ENCODE measurements at regions not wholly inside any gene's neighbourhood (a gene's known extent, or its start where the extent isn't known, plus 50 kb on each side); places are given as distances from the start of the nearest gene placed in this dataset.

DNA sequence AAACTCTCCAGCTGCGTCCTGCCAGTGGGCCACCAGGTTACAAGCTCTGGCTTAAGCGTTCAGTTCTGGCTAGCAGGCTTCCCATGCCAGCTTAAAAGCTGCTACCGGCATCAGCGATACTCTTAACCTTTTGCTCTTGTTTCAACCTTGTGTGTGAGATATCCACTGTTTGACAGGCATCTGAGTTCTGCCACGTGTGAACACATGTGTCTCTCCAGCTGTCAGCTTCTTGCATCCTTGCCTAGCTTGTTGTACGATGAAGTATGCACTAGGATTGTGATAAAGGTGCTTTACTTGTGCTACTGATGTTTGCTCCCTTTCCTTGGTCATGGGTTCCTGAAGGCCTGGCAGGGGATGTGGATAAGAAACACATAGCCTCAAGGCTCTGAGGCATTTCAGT, 201.6 kb downstream of the PRDM2 start:
- H3K27me3 ChIP-seq (ENCODE audit: low read depth) = 0 out of 2 replicates have a peak, but pooled peaks cover 5% of the 10 kb centered on the region
- in situ Hi-C loops (cut with MboI; ENCODE audit: low sequenced_read_pairs) = no loop called here
- no peak overlapping the region for H3K4me3 ChIP-seq
- no peaks in the 10 kb centered on the region for H3K9me3 ChIP-seq
- no peaks in the 10 kb centered on the region for H3K36me3 ChIP-seq (replicated peaks)
- DNase-seq (ENCODE audit: low spot score in 2 of 2) = no peak
- H3K4me1 ChIP-seq = no peaks in the 10 kb centered on the region

DNA sequence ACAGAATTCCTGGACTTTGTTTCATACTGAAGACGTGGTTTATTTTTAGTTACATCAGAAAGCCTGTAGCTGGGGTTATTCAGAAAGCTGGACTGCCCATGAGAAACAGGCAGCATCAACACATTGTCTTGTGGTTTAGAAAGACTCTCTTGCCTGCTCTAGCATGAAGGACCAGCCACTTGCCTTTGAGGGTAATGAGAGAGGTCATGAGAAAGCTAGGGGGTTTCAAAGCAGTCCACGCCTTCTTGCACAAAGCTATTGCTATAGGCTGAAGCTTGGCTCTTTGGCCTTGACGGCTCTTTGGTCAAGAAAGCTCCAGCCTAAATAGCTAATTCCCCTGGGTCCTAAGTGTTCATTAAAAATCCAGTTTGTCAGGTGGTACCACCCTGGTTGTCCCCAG, 208.1 kb downstream of the PRDM2 start:
- Histone ChIP-seq H3K4me1 (no peaks in the 10 kb centered on the region), H3K4me3 (no peak overlapping the region), H3K36me3 (replicated peaks) (no peaks in the 10 kb centered on the region), H3K27me3 (ENCODE audit: low read depth) (0 out of 2 replicates have a peak, but pooled peaks cover 5% of the 10 kb centered on the region), H3K9me3 (no peaks in the 10 kb centered on the region)
- DNase-seq (ENCODE audit: low spot score in 2 of 2) = no peak
- in situ Hi-C loops (cut with MboI; ENCODE audit: low sequenced_read_pairs) = no loop called here

DNA sequence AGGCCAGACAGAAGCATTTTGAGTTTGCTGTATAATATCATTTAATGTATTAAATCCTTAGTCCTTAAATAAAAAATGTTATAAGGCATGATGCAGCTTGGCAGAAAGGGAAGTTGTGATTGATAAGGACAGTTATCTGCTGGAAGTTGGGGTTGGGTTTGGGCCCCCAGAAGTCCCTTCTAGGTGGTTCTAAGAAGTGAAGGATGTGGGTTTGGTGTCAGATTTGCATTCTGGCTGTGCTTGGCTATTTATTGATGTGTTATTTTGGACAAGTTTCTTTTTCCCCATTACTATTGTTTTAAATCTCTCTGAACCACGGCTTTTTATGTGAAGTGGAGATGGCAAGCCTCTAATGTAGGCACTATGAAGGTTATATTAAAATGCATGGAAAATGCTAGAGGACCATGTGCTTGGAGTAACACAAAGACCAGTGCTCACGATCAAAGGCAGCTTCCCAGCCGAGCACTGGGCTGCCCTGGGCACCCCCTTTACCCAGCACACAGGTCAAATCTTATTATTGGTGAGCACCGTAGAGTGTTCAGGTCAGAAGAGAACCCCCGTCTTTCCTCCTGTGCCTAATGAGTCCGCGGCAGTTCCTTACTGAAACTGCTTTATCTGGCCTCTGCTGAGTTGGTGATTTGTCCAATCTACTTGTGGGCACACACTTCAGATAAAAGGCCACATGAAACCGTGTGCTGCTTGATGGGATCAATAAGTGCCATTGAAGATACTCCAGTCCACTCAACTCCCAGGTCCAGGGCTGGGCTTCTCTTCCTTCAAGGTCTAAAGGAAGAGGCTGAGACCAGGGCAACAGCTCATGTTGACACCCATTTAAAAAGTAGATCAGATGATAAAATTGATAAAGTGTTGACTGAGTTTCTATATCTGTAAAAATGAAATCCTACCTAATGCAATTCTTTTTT, 212.0 kb downstream of the PRDM2 start:
- no peaks in the 10 kb centered on the region for H3K4me1 ChIP-seq
- H3K36me3 ChIP-seq (replicated peaks) = no peaks in the 10 kb centered on the region
- no peaks in the 10 kb centered on the region for H3K27me3 ChIP-seq (ENCODE audit: low read depth)
- H3K9me3 ChIP-seq = no peaks in the 10 kb centered on the region
- DNase-seq (ENCODE audit: low spot score in 2 of 2) = no peak
- H3K4me3 ChIP-seq = no peak overlapping the region
- in situ Hi-C loops (cut with MboI; ENCODE audit: low sequenced_read_pairs) = no loop called here

DNA sequence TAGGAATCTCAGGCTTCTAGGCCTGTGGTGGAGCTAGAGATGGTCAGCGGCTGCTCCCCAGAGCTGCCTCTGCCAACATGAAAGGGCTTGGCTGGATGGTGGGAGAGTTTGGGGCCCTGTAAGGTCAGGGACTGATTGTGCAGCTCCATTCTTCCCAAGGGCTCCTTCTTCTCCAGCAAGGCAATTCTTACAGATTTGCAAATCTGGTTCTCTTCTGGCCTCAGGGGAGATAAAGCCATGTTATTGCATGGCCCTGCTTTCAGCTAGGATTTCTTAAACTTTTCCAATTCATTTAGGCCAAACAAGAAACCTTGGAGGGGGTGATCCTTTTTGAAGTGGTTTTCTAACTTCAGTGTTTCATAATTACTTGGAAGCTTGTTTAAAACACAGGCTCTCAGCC, 213.4 kb downstream of the PRDM2 start:
- Histone ChIP-seq H3K4me3 (no peak overlapping the region), H3K27me3 (ENCODE audit: low read depth) (no peaks in the 10 kb centered on the region), H3K9me3 (no peaks in the 10 kb centered on the region), H3K4me1 (no peaks in the 10 kb centered on the region), H3K36me3 (replicated peaks) (no peaks in the 10 kb centered on the region)
- DNase-seq (ENCODE audit: low spot score in 2 of 2) = no peak
- in situ Hi-C loops (cut with MboI; ENCODE audit: low sequenced_read_pairs) = no loop called here

DNA sequence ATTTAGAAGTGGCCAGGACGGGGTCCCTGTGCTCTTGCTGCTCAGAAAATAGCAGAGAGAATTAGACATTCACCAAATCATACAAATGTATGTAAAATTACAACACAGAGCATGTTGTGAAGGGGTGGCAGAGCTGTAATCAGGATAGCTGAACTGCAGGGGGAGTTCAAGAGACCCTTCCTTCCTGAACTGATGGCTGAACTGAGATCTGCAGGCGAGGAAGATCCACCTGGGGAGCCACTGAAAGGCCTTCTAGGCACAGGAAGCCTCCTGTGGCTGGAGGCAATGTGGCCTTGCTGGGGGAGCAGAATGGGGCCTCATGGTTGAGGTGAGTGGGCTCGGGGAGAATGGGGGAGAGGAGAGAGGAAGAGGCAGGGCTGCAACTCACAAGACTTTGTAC, 216.5 kb downstream of the PRDM2 start:
- Histone ChIP-seq H3K4me3 (no peak overlapping the region), H3K9me3 (no peaks in the 10 kb centered on the region), H3K27me3 (ENCODE audit: low read depth) (no peaks in the 10 kb centered on the region), H3K36me3 (replicated peaks) (no peaks in the 10 kb centered on the region), H3K4me1 (no peaks in the 10 kb centered on the region)
- in situ Hi-C loops (cut with MboI; ENCODE audit: low sequenced_read_pairs) = no loop called here
- no peak for DNase-seq (ENCODE audit: low spot score in 2 of 2)

DNA sequence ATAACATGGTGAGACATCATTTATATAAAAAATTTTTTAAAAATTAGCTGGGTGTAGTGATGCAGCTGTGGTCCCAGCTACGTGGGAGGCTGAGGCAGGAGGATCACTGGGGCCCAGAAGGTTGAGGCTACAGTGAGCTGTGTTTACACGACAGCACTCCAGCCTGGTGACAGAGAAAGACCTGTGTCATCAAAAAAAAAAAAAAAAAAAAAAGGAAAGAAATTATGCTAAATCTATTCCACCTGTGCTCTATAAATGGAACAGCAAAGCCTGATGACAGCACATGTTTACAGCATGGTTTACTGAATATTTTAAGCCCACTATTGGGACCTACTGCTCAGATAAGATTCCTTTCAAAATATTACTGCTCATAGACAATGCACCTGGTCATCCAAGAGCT, 217.6 kb downstream of the PRDM2 start:
- Histone ChIP-seq H3K4me3 (no peak overlapping the region), H3K27me3 (ENCODE audit: low read depth) (no peaks in the 10 kb centered on the region), H3K36me3 (replicated peaks) (no peaks in the 10 kb centered on the region), H3K4me1 (no peaks in the 10 kb centered on the region), H3K9me3 (no peaks in the 10 kb centered on the region)
- in situ Hi-C loops (cut with MboI; ENCODE audit: low sequenced_read_pairs) = no loop called here
- DNase-seq (ENCODE audit: low spot score in 2 of 2) = no peak

DNA sequence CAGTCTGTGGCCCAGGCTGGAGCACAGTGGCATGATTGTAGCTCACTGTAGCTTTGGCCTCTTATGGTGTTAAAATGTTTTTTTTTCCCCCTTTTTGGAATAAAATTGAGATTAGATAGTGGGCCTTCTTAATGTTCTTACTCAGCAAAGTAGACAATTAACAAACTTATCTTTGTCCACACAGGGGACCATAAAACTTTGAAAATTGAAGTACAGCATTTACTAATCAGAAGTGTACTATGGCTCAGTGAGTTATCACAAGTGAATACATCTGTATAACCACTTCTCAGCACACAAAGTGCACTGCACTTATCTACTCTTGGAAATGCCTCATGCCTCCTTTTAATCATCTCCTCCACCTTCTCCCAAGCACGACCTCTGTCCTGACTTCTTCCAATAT, 218.9 kb downstream of the PRDM2 start:
- no peak overlapping the region for H3K4me3 ChIP-seq
- no peaks in the 10 kb centered on the region for H3K9me3 ChIP-seq
- H3K27me3 ChIP-seq (ENCODE audit: low read depth) = no peaks in the 10 kb centered on the region
- H3K4me1 ChIP-seq = no peaks in the 10 kb centered on the region
- no peak for DNase-seq (ENCODE audit: low spot score in 2 of 2)
- in situ Hi-C loops (cut with MboI; ENCODE audit: low sequenced_read_pairs) = no loop called here
- H3K36me3 ChIP-seq (replicated peaks) = no peaks in the 10 kb centered on the region

- DNase-seq (ENCODE audit: low spot score in 2 of 2) = no peak
- H3K4me1 ChIP-seq = no peaks in the 10 kb centered on the region
- no peaks in the 10 kb centered on the region for H3K9me3 ChIP-seq
- no peaks in the 10 kb centered on the region for H3K36me3 ChIP-seq (replicated peaks)
- H3K27me3 ChIP-seq (ENCODE audit: low read depth) = no peaks in the 10 kb centered on the region
- in situ Hi-C loops (cut with MboI; ENCODE audit: low sequenced_read_pairs) = no loop called here
- no peak overlapping the region for H3K4me3 ChIP-seq
Observed at GRCh38 chr1:13921190-13921589, 221.2 kb downstream of the PRDM2 start.

DNA sequence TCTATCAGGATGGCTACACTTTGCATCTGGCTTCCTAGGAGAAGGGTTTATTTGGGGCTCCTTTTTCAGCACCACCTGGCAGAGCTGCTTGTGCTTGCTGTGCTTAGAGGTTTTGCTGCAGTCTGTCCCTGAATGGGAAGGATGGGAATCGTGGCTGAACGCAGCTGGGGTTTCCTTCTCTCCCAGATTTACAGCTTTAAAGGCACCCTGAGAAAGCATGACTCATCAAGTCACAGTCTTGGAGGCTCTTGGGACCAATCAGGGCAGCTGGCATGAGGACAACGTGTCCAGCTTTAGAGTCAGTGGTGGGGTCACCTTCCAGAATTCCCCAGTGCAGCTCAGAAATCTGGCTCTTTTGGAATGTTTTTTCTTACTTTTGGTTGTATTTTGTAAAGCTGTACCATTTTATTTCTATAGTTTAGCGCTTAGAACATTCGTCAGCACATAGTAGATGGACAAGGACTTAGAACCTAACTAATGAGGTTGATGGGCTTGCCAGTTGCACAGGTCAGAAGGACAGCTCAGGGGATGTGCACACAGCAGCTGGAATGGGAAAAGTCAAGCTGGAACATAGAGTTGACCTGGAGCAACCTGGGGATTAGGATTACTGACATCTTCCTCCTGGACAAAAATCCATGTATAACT, 222.6 kb downstream of the PRDM2 start:
- H3K9me3 ChIP-seq = no peaks in the 10 kb centered on the region
- no peaks in the 10 kb centered on the region for H3K36me3 ChIP-seq (replicated peaks)
- DNase-seq (ENCODE audit: low spot score in 2 of 2) = no peak
- H3K4me1 ChIP-seq = no peaks in the 10 kb centered on the region
- in situ Hi-C loops (cut with MboI; ENCODE audit: low sequenced_read_pairs) = no loop called here
- no peaks in the 10 kb centered on the region; the same call in 1 of the 2 replicates for H3K27me3 ChIP-seq (ENCODE audit: low read depth)
- no peak overlapping the region for H3K4me3 ChIP-seq

GRCh38 chr1:13926556-13926955, 226.6 kb downstream of the PRDM2 start:
- in situ Hi-C loops (cut with MboI; ENCODE audit: low sequenced_read_pairs) = no loop called here
- no peaks in the 10 kb centered on the region; the same call in 1 of the 2 replicates for H3K27me3 ChIP-seq (ENCODE audit: low read depth)
- H3K9me3 ChIP-seq = no peaks in the 10 kb centered on the region
- H3K4me1 ChIP-seq = no peaks in the 10 kb centered on the region
- H3K36me3 ChIP-seq (replicated peaks) = no peaks in the 10 kb centered on the region
- no peak overlapping the region for H3K4me3 ChIP-seq
- DNase-seq (ENCODE audit: low spot score in 2 of 2) = no peak

DNA sequence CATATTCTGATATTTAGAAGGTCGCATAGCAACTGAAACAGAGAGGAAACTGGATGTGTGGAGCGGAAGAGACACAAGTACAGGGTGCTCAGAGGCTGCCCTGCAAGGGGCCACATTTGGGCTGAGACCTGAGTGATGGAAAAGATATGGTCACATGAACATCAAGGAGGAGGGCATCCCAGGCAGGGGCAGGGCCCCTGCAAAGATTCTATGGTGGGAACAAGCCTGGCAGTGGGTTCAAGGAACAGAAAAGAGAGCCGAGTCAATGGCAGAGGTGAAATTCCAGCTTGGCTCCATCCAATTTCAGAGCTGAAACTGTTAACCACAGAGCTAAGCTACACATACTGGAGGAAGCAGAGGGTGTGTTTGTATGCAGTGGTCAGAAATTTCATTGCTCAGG, 227.7 kb downstream of the PRDM2 start:
- DNase-seq (ENCODE audit: low spot score in 2 of 2) = no peak
- H3K4me1 ChIP-seq = no peaks in the 10 kb centered on the region
- H3K36me3 ChIP-seq (replicated peaks) = no peaks in the 10 kb centered on the region
- no peaks in the 10 kb centered on the region; the same call in 1 of the 2 replicates for H3K27me3 ChIP-seq (ENCODE audit: low read depth)
- in situ Hi-C loops (cut with MboI; ENCODE audit: low sequenced_read_pairs) = no loop called here
- H3K9me3 ChIP-seq = no peaks in the 10 kb centered on the region
- no peak overlapping the region for H3K4me3 ChIP-seq

DNA sequence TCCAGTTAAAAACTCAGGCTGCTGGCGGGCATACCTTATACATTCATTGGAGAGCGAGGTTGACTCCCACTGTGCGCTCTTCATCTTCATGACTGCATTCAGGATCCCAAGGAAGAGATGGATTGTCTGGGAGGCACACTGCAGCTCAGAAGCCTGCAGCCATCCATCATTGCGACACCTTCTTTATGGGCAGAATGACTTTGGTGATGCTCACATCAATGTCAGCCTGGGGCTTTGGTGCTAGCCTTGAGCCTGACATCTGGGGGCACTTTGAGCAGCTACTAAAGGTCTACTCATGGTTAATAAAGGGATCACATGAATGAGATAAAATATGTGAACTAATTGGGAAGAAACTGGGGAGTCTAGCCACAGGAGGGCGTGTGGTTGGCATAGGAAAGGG, 229.3 kb downstream of the PRDM2 start:
- H3K27me3 ChIP-seq (ENCODE audit: low read depth) = no peaks in the 10 kb centered on the region; the same call in 1 of the 2 replicates
- no peak for DNase-seq (ENCODE audit: low spot score in 2 of 2)
- in situ Hi-C loops (cut with MboI; ENCODE audit: low sequenced_read_pairs) = no loop called here
- no peaks in the 10 kb centered on the region for H3K36me3 ChIP-seq (replicated peaks)
- H3K4me1 ChIP-seq = no peaks in the 10 kb centered on the region
- no peak overlapping the region for H3K4me3 ChIP-seq
- no peaks in the 10 kb centered on the region for H3K9me3 ChIP-seq

DNA sequence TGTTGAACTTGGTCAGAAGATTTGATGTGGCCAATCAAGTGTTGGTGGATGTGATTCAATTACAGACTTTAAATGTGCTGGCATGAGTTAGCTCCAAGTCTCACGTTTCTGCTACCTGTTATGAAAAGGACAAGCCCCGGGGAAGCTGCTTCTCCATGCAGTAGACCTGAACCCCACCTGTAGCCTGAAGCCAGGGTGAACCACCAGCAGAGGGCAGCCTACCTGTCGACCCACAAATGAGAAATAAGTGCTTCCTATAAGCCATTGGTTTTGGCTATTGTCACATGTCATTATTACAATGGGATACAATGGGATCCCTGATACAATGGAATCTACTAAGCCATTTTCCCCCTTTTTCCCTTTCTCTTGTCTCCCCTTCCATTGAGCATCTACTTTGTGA, 230.2 kb downstream of the PRDM2 start:
- in situ Hi-C loops (cut with MboI; ENCODE audit: low sequenced_read_pairs) = no loop called here
- peak; percentile 15 to 53 for DNase-seq (ENCODE audit: low spot score in 2 of 2)

GRCh38 chr1:13931226-13931625, 231.2 kb downstream of the PRDM2 start:
- Histone ChIP-seq H3K9me3 (no peaks in the 10 kb centered on the region), H3K27me3 (ENCODE audit: low read depth) (no peaks in the 10 kb centered on the region; the same call in 1 of the 2 replicates), H3K4me1 (no peaks in the 10 kb centered on the region), H3K4me3 (no peak overlapping the region), H3K36me3 (replicated peaks) (no peaks in the 10 kb centered on the region)
- no peak for DNase-seq (ENCODE audit: low spot score in 2 of 2)
- in situ Hi-C loops (cut with MboI; ENCODE audit: low sequenced_read_pairs) = no loop called here

More for the DNA sequence above, 230.2 kb downstream of the PRDM2 start:
- no peaks in the 10 kb centered on the region; the same call in 1 of the 2 replicates for H3K27me3 ChIP-seq (ENCODE audit: low read depth)
- no peak overlapping the region for H3K4me3 ChIP-seq
- H3K4me1 ChIP-seq = no peaks in the 10 kb centered on the region
- no peaks in the 10 kb centered on the region for H3K36me3 ChIP-seq (replicated peaks)
- H3K9me3 ChIP-seq = no peaks in the 10 kb centered on the region

Data from HAP-1 (cell line).